Coronary artery (tissue), 2 donors: ENCODE measurements at regions not wholly inside any gene's neighbourhood (a gene's known extent, or its start where the extent isn't known, plus 50 kb on each side); places are given as distances from the start of the nearest gene placed in this dataset.

Source experiments
- DNase-seq: peaks from one replicate; pipeline ENCODE4 v3.0.0-alpha.2; 2017; ENCODE audit warnings: low spot score
- H3K27ac ChIP-seq, 2 donors: fragments of 200-600 bp; sonication (generic); one replicate each; pipeline ENCODE4 v1.5.1; 2016 to 2019
- H3K4me3 ChIP-seq: fragments of 200-600 bp; sonication (generic); 2 replicates; pipeline ENCODE4 v1.5.1; 2016; ENCODE audit warnings: mild to moderate bottlenecking, moderate library complexity
- TF ChIP-seq, protein P1 (sequence below): fragments of 200-600 bp; sonication (generic); IDR thresholded peaks from one replicate; pipeline ENCODE4 v1.5.1; 2019; ENCODE audit warnings: antibody characterized with exemption

DNA sequence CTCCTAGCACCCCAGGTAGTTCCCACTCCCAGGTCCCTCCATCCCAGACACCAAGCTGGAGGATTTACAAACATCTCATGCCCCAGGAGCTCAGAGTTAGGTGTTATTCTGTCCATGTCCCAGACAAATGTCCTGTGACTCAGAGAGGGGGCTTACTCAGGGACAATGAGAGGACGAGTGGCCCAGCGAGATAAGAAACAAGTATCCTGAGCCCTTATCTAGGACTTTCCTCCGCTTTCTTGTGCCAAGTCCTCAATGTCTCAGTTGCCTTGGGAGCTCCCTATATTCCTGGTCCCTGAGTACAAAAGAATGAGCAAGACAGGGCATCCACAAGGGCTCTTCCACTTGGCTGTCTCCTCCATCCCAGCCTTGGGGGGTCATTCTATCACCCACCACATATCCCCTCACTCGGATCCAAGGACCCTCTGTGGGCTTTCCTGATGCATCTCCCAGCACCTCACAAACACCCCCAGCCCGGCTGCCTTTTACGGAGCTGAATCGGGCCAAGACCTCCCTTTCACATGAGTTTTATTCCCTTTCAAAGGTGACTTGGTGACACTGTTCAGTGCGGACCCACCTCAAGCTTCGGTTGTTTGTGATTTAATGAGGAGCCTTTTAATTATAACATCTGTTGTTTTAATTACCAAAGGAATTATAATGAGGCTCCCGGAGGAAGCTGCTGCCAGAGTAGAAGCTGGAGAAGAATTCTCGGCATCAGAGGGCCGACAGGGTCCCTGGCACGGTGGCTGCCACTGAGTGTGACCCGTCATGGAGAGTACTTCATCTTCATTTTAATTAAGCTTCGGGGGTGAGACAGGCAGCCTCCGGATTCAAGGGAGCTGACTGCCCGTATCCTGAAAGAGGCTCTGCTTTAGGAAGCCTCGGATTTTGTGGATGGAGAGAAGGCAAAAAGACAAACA is 121.5 kb downstream of the WSCD1 start:
- Histone ChIP-seq H3K27ac (no peak overlapping the region), H3K4me3 (no peak overlapping the region)
- DNase-seq: no peak
- TF ChIP-seq, protein P1, sequence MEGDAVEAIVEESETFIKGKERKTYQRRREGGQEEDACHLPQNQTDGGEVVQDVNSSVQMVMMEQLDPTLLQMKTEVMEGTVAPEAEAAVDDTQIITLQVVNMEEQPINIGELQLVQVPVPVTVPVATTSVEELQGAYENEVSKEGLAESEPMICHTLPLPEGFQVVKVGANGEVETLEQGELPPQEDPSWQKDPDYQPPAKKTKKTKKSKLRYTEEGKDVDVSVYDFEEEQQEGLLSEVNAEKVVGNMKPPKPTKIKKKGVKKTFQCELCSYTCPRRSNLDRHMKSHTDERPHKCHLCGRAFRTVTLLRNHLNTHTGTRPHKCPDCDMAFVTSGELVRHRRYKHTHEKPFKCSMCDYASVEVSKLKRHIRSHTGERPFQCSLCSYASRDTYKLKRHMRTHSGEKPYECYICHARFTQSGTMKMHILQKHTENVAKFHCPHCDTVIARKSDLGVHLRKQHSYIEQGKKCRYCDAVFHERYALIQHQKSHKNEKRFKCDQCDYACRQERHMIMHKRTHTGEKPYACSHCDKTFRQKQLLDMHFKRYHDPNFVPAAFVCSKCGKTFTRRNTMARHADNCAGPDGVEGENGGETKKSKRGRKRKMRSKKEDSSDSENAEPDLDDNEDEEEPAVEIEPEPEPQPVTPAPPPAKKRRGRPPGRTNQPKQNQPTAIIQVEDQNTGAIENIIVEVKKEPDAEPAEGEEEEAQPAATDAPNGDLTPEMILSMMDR: no peak

DNA sequence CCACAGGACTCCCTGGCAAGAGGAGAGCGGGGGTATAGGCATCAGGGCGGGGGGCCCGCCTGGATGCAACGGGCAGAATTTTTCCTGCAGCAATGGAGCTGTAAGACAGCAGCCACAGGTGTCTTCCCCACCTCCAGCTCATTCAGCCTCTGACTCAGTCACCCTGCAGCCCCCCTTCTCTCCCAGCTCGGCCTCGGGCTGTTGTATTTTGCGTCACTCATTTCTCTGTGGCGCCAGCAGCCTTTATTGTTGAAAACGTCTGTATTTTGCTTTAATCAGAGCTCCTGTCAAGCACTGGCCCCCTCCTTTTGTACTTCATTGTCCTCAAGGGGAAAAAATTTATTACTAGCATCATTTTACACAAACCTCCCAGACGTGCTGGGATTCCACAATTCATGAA is 117.7 kb downstream of the WSCD1 start:
- no peak for DNase-seq
- Histone ChIP-seq H3K27ac (no peak overlapping the region), H3K4me3 (no peak overlapping the region)
- TF ChIP-seq, protein P1: no peak

DNA sequence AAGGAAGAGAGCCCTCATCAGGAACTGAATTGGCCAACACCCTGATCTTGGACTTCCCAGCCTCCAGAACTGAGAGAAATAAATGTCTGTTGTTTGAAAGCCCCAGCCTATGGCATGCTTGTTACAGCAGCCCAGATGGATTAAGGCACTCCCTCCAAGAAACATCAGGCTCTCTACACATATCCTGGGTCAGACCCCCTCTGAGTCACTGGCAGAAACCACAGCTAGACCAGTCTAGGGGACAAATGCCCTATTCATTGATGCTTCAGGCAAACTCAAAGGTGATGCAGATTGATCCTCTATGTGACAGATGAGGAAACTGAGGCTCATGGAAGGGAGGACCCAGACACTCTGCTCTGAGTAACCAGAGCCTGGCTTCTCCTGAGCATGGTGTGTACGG is 116.8 kb downstream of the WSCD1 start:
- no peak for DNase-seq
- TF ChIP-seq, protein P1: no peak
- no peak overlapping the region for H3K27ac ChIP-seq
- H3K4me3 ChIP-seq: no peak overlapping the region

DNA sequence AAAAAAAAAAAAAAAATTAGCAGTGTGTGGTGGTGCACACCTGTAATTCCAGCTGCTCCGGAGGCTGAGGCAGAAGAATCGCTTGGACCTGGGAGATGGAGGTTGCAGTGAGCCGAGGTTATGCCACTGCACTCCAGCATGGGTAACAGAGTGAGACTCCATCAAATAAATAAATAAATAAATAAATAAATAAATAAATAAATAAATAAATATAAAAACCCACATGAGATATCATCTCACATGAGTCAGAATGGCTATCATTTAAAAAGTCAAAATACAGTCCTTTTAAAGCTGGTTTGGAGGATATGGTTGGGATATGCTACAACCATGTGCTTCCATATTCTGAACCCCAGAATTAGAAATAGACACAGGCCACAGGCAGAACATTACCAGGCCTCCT is 114.3 kb downstream of the WSCD1 start:
- TF ChIP-seq, protein P1: no peak
- no peak overlapping the region for H3K27ac ChIP-seq
- H3K4me3 ChIP-seq: no peak overlapping the region
- DNase-seq: no peak

DNA sequence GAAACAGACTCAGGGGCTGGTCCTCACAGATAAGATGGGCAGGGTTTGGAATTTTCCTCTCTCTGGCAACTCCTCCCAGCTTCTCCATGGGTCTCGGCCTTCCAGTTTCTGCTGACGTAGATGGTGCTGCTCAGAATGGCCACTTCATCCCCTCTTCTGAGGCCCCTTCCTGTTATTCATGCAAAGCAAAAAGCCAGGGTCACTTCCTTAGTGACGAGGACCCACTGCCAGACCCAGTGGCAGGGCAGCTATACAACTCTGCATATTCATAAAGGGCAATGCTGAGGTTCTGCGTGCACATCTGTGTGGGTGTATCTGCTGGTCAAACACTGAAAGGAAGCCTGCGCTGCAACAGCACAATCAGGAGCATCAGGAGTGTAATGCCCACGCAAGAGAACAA is 108.8 kb downstream of the WSCD1 start:
- H3K4me3 ChIP-seq: no peak overlapping the region
- no peak for DNase-seq
- TF ChIP-seq, protein P1: no peak
- H3K27ac ChIP-seq: no peak overlapping the region

DNA sequence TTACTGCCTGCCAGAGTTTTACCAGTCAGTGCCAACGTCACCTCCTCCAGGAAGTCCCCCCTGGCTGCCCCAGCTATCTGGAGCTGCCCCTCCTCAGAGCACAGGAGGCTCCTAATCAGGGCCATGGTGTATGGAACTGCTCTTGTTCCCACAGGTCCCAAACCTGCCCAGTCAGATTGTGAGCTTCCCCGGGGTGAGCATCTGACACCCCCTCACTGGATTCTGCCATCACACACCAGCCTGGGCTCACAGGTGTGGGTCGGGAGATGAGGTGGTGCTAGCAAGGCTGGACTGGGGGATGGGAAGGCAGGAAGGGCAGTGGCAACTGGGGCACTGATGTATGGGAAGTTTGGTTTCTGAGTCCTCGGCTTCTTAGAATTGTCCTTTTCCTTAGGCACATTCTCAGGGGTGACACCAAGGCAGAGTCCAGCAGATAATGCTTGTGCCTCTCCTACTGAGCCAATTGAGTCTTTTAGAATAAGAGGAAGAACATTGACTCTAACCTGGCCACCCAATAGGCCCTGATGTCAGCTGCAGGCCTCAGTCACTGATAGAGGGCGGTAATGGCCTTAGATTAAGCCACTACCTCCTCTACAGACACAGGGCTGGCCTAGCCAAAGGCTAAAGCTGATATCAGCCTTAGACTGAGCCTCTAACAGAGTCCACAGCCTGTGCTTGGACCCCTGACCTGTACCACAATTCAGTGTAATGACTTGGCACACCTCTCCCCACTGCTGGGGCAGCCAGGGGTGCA is 107.9 kb downstream of the WSCD1 start:
- H3K4me3 ChIP-seq: no peak overlapping the region
- no peak overlapping the region for H3K27ac ChIP-seq
- TF ChIP-seq, protein P1: no peak

More for the DNA sequence above, 107.9 kb downstream of the WSCD1 start:
- DNase-seq: peak; percentile 47
